VCaP (cell line): ENCODE measurements at regions not wholly inside any gene's neighbourhood (a gene's known extent, or its start where the extent isn't known, plus 50 kb on each side); places are given as distances from the start of the nearest gene placed in this dataset.

Experiments used
- H3K27ac ChIP-seq: fragments of 450-650 bp; 2 replicates; pipeline ENCODE4 v1.5.1; 2017
- TF ChIP-seq, protein P1 (sequence below): fragments of 450-650 bp; conservative IDR thresholded peaks from 2 replicates; pipeline ENCODE4 v1.5.1; 2017; ENCODE audit warnings: mild to moderate bottlenecking, moderate library complexity

DNA sequence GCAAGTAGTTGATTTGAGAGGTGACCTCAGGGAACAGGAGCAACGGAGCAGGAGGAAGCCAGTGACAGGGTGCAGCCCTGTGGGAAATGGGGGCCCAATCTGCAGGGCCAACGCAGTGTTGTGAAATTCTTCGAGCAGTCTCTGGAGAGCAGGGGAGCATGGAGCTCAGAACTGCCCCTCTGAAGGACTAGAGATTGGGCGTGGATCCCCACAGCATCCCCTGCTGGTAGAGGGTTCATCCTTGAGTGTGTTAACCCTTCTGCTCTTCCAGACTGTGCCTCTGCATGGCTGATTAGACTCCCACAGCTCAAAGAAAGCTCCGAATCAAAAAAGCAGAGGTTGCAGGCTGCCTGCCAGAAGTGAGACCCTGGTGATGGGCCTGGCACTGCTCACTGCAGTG lies 77.9 kb upstream of the UQCRFS1 start:
- TF ChIP-seq, protein P1, sequence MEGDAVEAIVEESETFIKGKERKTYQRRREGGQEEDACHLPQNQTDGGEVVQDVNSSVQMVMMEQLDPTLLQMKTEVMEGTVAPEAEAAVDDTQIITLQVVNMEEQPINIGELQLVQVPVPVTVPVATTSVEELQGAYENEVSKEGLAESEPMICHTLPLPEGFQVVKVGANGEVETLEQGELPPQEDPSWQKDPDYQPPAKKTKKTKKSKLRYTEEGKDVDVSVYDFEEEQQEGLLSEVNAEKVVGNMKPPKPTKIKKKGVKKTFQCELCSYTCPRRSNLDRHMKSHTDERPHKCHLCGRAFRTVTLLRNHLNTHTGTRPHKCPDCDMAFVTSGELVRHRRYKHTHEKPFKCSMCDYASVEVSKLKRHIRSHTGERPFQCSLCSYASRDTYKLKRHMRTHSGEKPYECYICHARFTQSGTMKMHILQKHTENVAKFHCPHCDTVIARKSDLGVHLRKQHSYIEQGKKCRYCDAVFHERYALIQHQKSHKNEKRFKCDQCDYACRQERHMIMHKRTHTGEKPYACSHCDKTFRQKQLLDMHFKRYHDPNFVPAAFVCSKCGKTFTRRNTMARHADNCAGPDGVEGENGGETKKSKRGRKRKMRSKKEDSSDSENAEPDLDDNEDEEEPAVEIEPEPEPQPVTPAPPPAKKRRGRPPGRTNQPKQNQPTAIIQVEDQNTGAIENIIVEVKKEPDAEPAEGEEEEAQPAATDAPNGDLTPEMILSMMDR = no peak
- H3K27ac ChIP-seq = no peak overlapping the region

DNA sequence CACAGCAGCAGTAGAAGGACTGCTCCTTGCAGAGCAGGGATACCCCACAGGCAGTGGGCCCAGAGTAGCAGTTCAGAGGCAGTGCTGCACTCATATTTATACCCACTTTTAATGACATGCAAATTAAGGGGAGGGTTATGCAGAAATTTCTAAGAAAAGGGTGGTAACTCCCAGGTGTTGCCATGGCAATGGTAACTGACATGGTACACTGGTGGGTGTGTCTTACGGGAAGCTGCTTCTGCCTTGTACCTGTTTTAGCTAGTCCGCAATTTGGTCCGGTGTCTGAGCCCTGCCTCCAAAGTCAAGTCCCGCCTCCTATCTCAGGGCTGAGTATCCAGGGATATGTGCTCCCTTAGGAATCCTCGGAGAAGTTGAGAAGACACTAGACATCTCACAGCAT lies 79.2 kb upstream of the UQCRFS1 start:
- TF ChIP-seq, protein P1 = no peak
- H3K27ac ChIP-seq = no peak overlapping the region

DNA sequence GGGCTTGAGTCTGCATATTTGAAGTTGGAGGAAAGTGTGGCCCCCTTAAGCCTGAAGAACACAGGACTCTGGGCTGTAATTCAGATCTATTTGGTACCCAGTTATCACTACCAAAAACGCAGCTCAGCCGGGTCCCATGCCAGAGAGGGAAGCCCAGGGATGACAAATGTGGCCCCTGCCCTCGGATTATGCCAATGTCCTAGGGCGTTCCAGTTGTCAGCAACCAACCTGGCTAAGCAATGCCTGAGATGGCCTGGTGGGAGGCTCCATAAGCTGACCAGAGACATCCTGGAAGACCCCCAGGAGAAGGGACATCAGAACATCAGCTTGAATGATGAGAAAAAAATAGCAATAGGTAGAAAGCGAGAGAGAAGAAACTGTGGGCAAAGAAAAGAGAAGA lies 79.6 kb upstream of the UQCRFS1 start:
- TF ChIP-seq, protein P1 = no peak
- H3K27ac ChIP-seq = no peak overlapping the region

DNA sequence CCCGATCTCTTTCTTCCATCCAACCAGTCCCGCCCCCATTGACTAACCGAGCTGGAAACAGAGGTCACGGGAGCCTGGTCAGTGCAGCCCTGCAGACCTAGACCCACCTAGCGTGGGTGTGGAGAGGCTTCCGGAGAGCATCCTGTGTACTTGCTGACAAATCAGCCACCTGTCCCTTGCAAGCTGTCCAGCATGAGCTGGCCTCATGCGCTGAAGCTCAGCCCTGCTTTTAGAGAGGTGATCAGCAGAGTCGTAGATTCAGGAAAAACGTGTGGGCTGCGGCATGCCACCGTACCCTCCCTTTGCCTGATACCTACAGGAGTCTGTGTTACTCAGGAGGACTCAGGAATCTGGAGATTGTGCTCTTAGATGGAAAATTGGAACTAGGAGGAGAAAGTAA lies 80.3 kb upstream of the UQCRFS1 start:
- H3K27ac ChIP-seq = no peak overlapping the region
- TF ChIP-seq, protein P1 = no peak

DNA sequence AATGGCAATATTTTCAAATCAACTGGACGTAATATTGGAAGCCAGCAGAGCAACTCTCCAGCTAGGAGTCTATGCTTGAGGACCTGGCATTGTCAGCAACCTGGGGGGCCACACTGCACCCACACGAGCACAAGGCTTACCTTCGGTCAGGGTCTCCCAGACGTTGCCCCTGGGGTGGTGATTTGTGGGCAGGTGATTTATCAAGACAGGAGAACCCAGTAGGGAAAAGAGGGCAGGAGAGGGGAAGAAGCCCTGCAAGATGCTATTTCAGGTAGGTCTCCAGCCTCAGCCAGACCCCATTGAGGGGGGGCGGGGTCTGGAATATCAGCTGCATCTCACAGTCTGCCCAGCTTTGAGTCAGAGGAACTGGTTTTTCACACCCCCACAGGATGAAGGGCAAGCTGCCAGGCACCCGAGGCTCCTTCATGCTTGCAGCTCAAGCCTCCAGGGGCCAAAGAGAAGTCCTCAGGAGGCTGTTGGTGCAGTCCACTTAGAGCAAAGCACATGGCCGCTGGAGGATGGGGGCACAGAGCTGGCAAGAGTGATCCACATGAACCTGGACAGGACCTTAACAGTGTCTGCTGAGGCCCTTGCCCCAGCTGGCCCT lies 80.9 kb upstream of the UQCRFS1 start:
- TF ChIP-seq, protein P1 = no peak
- H3K27ac ChIP-seq = no peak overlapping the region

DNA sequence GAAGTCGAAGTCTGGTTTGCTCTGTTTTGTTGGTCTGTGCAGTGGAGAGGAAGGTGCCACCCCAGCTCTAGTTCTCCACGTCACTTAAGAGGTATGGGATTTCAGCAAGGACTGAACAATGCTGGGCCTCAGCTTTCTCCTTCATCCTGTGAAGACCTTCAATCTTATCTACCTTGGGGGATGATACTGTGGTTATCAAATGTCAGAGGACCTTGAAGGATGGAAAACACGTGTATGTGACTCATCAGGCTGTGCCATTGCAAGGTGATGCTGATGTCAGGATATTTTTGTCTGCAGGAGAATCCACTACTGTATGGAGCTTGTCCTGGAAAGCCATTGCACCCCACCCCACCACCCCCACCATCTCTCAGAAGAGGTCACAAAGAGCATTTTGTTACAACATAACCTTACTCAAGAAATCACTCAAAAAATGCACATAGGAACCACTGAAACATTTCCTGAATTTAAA lies 81.4 kb upstream of the UQCRFS1 start:
- H3K27ac ChIP-seq = no peak overlapping the region
- TF ChIP-seq, protein P1 = no peak

DNA sequence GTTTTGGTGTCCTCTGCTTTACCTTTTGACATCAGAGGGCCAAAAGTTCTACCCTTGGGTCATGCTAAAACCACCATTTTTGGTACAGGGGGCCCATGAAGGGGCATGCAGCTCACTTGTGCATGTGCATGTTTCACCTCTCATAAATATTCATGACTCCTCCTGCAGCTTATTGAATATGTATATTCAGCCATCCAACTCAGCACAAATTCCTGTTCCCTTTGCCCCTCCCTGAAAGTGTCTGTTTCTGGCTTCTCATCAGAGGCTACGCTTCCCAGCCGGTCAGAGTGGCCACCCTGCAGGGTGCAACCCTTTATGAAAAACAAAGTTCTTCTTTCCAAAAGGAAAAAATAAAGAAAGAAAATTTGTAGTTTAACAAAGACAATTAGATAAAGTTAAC lies 82.3 kb upstream of the UQCRFS1 start:
- H3K27ac ChIP-seq = no peak overlapping the region
- TF ChIP-seq, protein P1 = no peak
